ENCODE measurements at regions not wholly inside any gene's neighbourhood (a gene's known extent, or its start where the extent isn't known, plus 50 kb on each side); places are given as distances from the start of the nearest gene placed in this dataset.

DNA sequence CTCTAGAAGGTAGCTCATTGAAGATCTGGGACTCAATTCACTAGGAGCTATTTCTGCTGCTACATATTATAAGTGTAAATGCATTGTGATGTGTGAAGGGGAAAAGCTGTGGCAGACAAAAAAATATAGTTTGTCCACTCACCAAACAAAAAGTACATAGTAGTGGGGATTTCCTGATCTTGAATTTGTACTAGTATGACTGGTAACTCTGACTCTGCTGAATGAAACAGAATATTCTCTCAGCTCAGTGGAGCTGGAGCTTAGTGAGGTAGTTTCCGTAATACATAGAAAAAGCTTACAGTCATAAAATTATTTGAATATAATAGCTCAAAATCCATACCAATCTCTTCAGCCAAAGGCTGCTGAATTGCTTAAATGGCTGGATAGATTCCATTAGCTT is 455.6 kb upstream of the CD180 start:
- no peaks in the 10 kb centered on the region for H3K27me3 ChIP-seq (ENCODE audit: control insufficient read depth, insufficient read depth, low read length)
- DNase-seq (ENCODE audit: low read depth): no peak
- no peak overlapping the region for H3K4me3 ChIP-seq (ENCODE audit: low read depth, low read length)
- no peaks in the 10 kb centered on the region for H3K36me3 ChIP-seq (ENCODE audit: control insufficient read depth, insufficient read depth, low read length)
- TF ChIP-seq, protein P1, sequence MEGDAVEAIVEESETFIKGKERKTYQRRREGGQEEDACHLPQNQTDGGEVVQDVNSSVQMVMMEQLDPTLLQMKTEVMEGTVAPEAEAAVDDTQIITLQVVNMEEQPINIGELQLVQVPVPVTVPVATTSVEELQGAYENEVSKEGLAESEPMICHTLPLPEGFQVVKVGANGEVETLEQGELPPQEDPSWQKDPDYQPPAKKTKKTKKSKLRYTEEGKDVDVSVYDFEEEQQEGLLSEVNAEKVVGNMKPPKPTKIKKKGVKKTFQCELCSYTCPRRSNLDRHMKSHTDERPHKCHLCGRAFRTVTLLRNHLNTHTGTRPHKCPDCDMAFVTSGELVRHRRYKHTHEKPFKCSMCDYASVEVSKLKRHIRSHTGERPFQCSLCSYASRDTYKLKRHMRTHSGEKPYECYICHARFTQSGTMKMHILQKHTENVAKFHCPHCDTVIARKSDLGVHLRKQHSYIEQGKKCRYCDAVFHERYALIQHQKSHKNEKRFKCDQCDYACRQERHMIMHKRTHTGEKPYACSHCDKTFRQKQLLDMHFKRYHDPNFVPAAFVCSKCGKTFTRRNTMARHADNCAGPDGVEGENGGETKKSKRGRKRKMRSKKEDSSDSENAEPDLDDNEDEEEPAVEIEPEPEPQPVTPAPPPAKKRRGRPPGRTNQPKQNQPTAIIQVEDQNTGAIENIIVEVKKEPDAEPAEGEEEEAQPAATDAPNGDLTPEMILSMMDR (IDR thresholded peaks at IDR 0.05; ENCODE audit: insufficient read depth, low read length, poor library complexity, severe bottlenecking): no peak

DNA sequence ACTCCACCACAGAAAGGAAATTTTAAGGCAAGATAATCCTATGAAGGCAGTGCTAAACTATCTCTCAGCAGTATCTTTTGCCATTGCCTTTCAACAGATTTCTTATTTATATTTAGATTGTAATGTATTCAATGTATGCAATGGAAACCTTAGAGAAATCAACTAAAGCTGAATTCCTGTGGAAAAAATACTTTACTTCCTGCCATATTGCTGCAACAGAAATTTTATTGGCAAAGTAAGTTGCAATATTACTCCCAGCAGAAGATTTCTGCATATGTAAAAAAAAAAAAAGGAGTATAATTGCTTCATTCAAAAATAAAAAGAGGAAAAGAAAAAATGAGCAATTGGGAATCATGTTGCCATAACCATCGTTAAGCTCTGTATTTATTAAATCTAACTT is 454.6 kb upstream of the CD180 start:
- DNase-seq (ENCODE audit: low read depth): no peak
- TF ChIP-seq, protein P1 (IDR thresholded peaks at IDR 0.05; ENCODE audit: insufficient read depth, low read length, poor library complexity, severe bottlenecking): no peak
- Histone ChIP-seq H3K36me3 (ENCODE audit: control insufficient read depth, insufficient read depth, low read length) (no peaks in the 10 kb centered on the region), H3K27me3 (ENCODE audit: control insufficient read depth, insufficient read depth, low read length) (no peaks in the 10 kb centered on the region), H3K4me3 (ENCODE audit: low read depth, low read length) (no peak overlapping the region)

DNA sequence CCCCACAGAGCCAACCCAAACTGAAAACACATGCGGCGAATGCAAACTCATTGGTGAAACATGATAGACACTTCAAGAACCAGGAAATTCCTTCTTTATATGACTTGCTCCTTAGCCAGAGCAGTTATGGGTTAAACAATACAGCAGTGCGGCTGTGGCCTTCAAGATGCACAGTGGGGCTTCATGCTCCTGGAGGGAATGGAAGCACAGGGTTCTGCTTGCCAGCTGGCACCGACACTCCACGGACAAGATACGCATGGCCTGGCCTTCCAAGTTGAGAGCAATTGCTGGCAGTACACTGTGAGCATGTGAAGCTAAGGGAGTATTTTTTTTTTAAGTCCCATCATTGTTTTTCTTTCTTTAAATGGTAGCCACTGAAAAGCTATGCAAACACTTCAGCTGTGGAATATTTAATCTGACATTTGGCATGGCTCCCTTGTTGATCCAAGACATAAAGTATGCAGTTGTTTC is 451.6 kb upstream of the CD180 start:
- no peak overlapping the region for H3K4me3 ChIP-seq (ENCODE audit: low read depth, low read length)
- DNase-seq (ENCODE audit: low read depth): no peak
- no peaks in the 10 kb centered on the region for H3K36me3 ChIP-seq (ENCODE audit: control insufficient read depth, insufficient read depth, low read length)
- H3K27me3 ChIP-seq (ENCODE audit: control insufficient read depth, insufficient read depth, low read length): no peaks in the 10 kb centered on the region
- TF ChIP-seq, protein P1 (IDR thresholded peaks at IDR 0.05; ENCODE audit: insufficient read depth, low read length, poor library complexity, severe bottlenecking): no peak

DNA sequence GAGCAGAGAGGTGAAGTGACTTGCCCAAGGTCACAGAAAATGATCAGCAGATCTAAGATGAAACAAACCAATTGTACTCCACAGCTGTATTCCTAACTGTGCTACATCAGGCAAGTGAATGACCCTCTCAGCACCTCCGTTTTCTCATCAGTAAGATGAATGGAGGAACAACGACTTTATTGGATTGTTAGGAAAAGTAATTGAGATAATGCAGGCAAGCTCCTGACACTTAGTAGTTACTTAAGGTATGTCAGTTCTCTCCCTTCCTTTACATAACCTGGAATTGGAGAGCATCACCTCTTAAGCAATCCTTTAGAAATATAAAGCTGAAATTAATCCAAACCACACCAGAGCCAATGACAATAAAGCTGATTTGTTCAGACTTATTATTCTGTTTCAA is 451.2 kb upstream of the CD180 start:
- TF ChIP-seq, protein P1 (IDR thresholded peaks at IDR 0.05; ENCODE audit: insufficient read depth, low read length, poor library complexity, severe bottlenecking): no peak
- H3K4me3 ChIP-seq (ENCODE audit: low read depth, low read length): no peak overlapping the region
- H3K36me3 ChIP-seq (ENCODE audit: control insufficient read depth, insufficient read depth, low read length): no peaks in the 10 kb centered on the region
- no peaks in the 10 kb centered on the region for H3K27me3 ChIP-seq (ENCODE audit: control insufficient read depth, insufficient read depth, low read length)
- no peak for DNase-seq (ENCODE audit: low read depth)

DNA sequence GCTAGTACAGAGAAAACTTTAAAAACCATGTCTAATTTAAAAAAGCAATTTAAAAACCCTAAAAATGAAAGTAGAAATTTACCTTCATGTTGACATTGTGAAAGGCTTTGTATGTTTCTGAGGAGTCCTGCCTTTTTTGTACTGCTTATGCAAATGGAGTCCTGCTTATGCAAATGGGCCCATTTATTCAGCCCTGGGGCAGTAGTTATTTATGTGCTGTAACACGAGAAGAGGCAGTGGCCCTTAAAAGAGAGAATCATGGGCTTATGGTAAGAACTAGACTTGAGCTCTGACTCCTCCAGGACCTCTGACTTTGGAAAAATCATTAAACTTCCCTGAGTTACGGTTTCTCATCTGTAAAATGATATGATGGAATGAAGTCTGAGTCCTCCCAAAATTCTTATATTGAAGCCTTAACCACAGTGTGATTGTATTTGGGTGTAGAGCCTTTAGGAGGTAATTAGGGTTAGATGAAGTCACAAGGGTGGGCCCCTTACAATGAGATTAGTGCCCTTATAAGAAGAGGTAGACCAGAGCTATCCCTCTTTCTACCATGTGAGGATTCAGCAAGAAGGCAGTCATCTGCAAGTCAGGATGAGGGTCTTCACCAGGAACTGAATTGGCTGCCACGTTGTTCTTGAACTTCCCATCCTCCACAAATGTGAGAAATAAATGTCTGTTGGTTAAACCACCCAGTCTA is 447.8 kb upstream of the CD180 start:
- no peak for DNase-seq (ENCODE audit: low read depth)
- Histone ChIP-seq H3K36me3 (ENCODE audit: control insufficient read depth, insufficient read depth, low read length) (no peaks in the 10 kb centered on the region), H3K4me3 (ENCODE audit: low read depth, low read length) (no peak overlapping the region), H3K27me3 (ENCODE audit: control insufficient read depth, insufficient read depth, low read length) (no peaks in the 10 kb centered on the region)
- TF ChIP-seq, protein P1 (IDR thresholded peaks at IDR 0.05; ENCODE audit: insufficient read depth, low read length, poor library complexity, severe bottlenecking): no peak

DNA sequence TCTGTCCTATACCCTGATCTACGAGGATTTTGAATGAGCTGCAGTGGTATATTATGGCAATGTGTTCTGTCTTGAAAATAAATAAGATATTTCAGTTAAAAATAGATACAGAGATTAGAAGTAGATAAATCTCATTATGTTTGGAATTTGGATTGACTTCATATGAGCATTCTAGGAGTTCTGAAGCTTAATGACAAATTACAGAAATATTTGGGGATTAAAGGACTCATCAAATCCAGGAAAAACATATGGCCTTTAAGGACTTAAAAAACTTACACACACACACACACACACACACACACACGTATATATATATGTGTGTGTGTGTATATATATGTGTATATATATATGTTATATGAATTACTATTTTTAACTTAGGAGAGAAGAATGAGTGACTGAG is 446.9 kb upstream of the CD180 start:
- no peak for DNase-seq (ENCODE audit: low read depth)

More for the DNA sequence above, 446.9 kb upstream of the CD180 start:
- H3K4me3 ChIP-seq (ENCODE audit: low read depth, low read length): no peak overlapping the region
- no peaks in the 10 kb centered on the region for H3K36me3 ChIP-seq (ENCODE audit: control insufficient read depth, insufficient read depth, low read length)
- TF ChIP-seq, protein P1 (IDR thresholded peaks at IDR 0.05; ENCODE audit: insufficient read depth, low read length, poor library complexity, severe bottlenecking): no peak
- H3K27me3 ChIP-seq (ENCODE audit: control insufficient read depth, insufficient read depth, low read length): no peaks in the 10 kb centered on the region

Measured in kidney epithelial cell (primary cell).